BE2C (cell line): ENCODE measurements at regions not wholly inside any gene's neighbourhood (a gene's known extent, or its start where the extent isn't known, plus 50 kb on each side); places are given as distances from the start of the nearest gene placed in this dataset.

ENCODE experiments used
- DNase-seq: peaks from one replicate; pipeline ENCODE4 v3.0.0-alpha.2; 2020
- H3K27me3 ChIP-seq: fragments of 250-450 bp; sonication (Bioruptor Pico); 2 replicates; pipeline ENCODE4 v1.5.1; 2020; ENCODE audit warnings: mild to moderate bottlenecking
- H3K36me3 ChIP-seq: fragments of 250-450 bp; sonication (Bioruptor Pico); 2 replicates; pipeline ENCODE4 v1.5.1; 2020; ENCODE audit warnings: mild to moderate bottlenecking
- H3K4me1 ChIP-seq: fragments of 250-450 bp; sonication (Bioruptor Pico); 2 replicates; pipeline ENCODE4 v1.5.1; 2020
- H3K4me3 ChIP-seq: 2 replicates; pipeline ENCODE4 v1.5.1; 2011; ENCODE audit warnings: low read depth, low read length
- H3K9me3 ChIP-seq: fragments of 250-450 bp; sonication (Bioruptor Pico); 2 replicates; pipeline ENCODE4 v1.5.1; 2020
- CTCF ChIP-seq: IDR thresholded peaks from 2 replicates; pipeline ENCODE4 v1.5.1; 2012; ENCODE audit warnings: mild to moderate bottlenecking, low read depth, low read length

- no peaks in the 10 kb centered on the region for H3K4me1 ChIP-seq
- no peak for TF ChIP-seq CTCF
- H3K36me3 ChIP-seq = no peaks in the 10 kb centered on the region
- no peaks in the 10 kb centered on the region for H3K27me3 ChIP-seq
- DNase-seq = no peak
- no peaks in the 10 kb centered on the region for H3K9me3 ChIP-seq
- no peak overlapping the region for H3K4me3 ChIP-seq
Observed at GRCh38 chr14:97271451-97271960, 474.3 kb downstream of the VRK1 start.

- Histone ChIP-seq H3K27me3 (no peaks in the 10 kb centered on the region), H3K9me3 (no peaks in the 10 kb centered on the region)
Observed at GRCh38 chr14:97273540-97273939, 476.4 kb downstream of the VRK1 start.

GRCh38 chr14:97274626-97275025 is 477.4 kb downstream of the VRK1 start:
- no peaks in the 10 kb centered on the region for H3K36me3 ChIP-seq
- H3K27me3 ChIP-seq = no peaks in the 10 kb centered on the region
- no peak for DNase-seq
- no peak overlapping the region for H3K4me3 ChIP-seq
- no peaks in the 10 kb centered on the region for H3K9me3 ChIP-seq
- H3K4me1 ChIP-seq = no peaks in the 10 kb centered on the region
- no peak for TF ChIP-seq CTCF

More at GRCh38 chr14:97273540-97273939, 476.4 kb downstream of the VRK1 start:
- H3K4me1 ChIP-seq = no peaks in the 10 kb centered on the region
- DNase-seq = no peak
- H3K4me3 ChIP-seq = no peak overlapping the region
- H3K36me3 ChIP-seq = no peaks in the 10 kb centered on the region
- TF ChIP-seq CTCF = no peak

GRCh38 chr14:97275276-97275675 is 478.1 kb downstream of the VRK1 start:
- Histone ChIP-seq H3K27me3 (no peaks in the 10 kb centered on the region), H3K9me3 (no peaks in the 10 kb centered on the region), H3K4me3 (no peak overlapping the region), H3K36me3 (no peaks in the 10 kb centered on the region), H3K4me1 (no peaks in the 10 kb centered on the region)
- DNase-seq = no peak
- TF ChIP-seq CTCF = no peak

- Histone ChIP-seq H3K4me1 (no peaks in the 10 kb centered on the region), H3K4me3 (no peak overlapping the region), H3K27me3 (no peaks in the 10 kb centered on the region), H3K9me3 (no peaks in the 10 kb centered on the region), H3K36me3 (no peaks in the 10 kb centered on the region)
- DNase-seq = no peak
- TF ChIP-seq CTCF = no peak
Observed at GRCh38 chr14:97276573-97276972, 479.4 kb downstream of the VRK1 start.

- Histone ChIP-seq H3K4me1 (no peaks in the 10 kb centered on the region), H3K27me3 (no peaks in the 10 kb centered on the region), H3K9me3 (no peaks in the 10 kb centered on the region), H3K36me3 (no peaks in the 10 kb centered on the region), H3K4me3 (no peak overlapping the region)
- TF ChIP-seq CTCF = no peak
- DNase-seq = no peak
Observed at GRCh38 chr14:97277711-97278110, 480.5 kb downstream of the VRK1 start.
